ENCODE measurements at regions not wholly inside any gene's neighbourhood (a gene's known extent, or its start where the extent isn't known, plus 50 kb on each side); places are given as distances from the start of the nearest gene placed in this dataset.

- H3K27ac ChIP-seq (ENCODE audit: low read length, poor library complexity, severe bottlenecking), result no peak overlapping the region
- H3K4me2 ChIP-seq (ENCODE audit: low read length, poor library complexity, severe bottlenecking), result no peak overlapping the region
- H3K9ac ChIP-seq (ENCODE audit: low read length), result no peak overlapping the region
- no peak overlapping the region for H2BK120ac ChIP-seq (ENCODE audit: low read depth, low read length)
- no peak overlapping the region for H3K4me3 ChIP-seq (ENCODE audit: insufficient read depth in 1 of 2, low read depth in 1 of 2, low read length in 2 of 2)
- H2BK5ac ChIP-seq (ENCODE audit: low read depth, low read length, poor library complexity, severe bottlenecking), result no peak overlapping the region
- no peak overlapping the region for H3K23ac ChIP-seq (ENCODE audit: low read length in 2 of 2)
- H3K79me1 ChIP-seq (replicated peaks; ENCODE audit: low read length, poor library complexity, severe bottlenecking), result no peaks in the 10 kb centered on the region
- no peak overlapping the region for H2BK15ac ChIP-seq (ENCODE audit: low read depth, poor library complexity, severe bottlenecking)
- H3K9me3 ChIP-seq (ENCODE audit: control insufficient read depth, low read length), result peaks cover 8% of the 10 kb centered on the region
- H4K91ac ChIP-seq (ENCODE audit: low read length), result no peak overlapping the region
- H3K18ac ChIP-seq (ENCODE audit: low read depth in 1 of 2, low read length in 2 of 2), result no peak overlapping the region
- 82% methylated on average over 5 of the region's 6 CpGs for WGBS
- DNase-seq, result no peak
- H2BK12ac ChIP-seq (ENCODE audit: low read length in 2 of 2), result no peak overlapping the region
- no peak overlapping the region for H3K14ac ChIP-seq (ENCODE audit: low read length in 2 of 2)
- H3K4me1 ChIP-seq (ENCODE audit: control insufficient read depth, insufficient read depth, low read depth, low read length), result peaks cover 3% of the 10 kb centered on the region
- peaks cover 16 to 19% of the 10 kb centered on the region in 2 experiments for H3K27me3 ChIP-seq (ENCODE audit: control insufficient read depth in 1 of 2, insufficient read depth in 1 of 2, low read length in 2 of 2)
- no peaks in the 10 kb centered on the region for H3K36me3 ChIP-seq (ENCODE audit: control insufficient read depth in 1 of 2, insufficient read depth in 2 of 2, low read depth in 1 of 2, low read length in 2 of 2)
- no peak overlapping the region for H2AK5ac ChIP-seq (ENCODE audit: low read length, severe bottlenecking)
- H4K8ac ChIP-seq (ENCODE audit: low read length), result no peak overlapping the region
- H2AFZ ChIP-seq (ENCODE audit: low read depth, low read length), result no peak overlapping the region
- no peak overlapping the region for H3K4ac ChIP-seq (ENCODE audit: low read depth in 1 of 2, low read length in 2 of 2)
Measured at GRCh38 chr5:171711571-171711970, 74.0 kb upstream of the SMIM23 start.

- H4K8ac ChIP-seq (ENCODE audit: low read length), result no peak overlapping the region
- H3K23ac ChIP-seq (ENCODE audit: low read length in 2 of 2), result no peak overlapping the region
- H3K9me3 ChIP-seq (ENCODE audit: control insufficient read depth, low read length), result peaks cover 8% of the 10 kb centered on the region
- peaks cover 19 to 25% of the 10 kb centered on the region in 2 experiments for H3K27me3 ChIP-seq (ENCODE audit: control insufficient read depth in 1 of 2, insufficient read depth in 1 of 2, low read length in 2 of 2)
- H2BK120ac ChIP-seq (ENCODE audit: low read depth, low read length), result no peak overlapping the region
- H4K91ac ChIP-seq (ENCODE audit: low read length), result no peak overlapping the region
- no peaks in the 10 kb centered on the region for H3K79me1 ChIP-seq (replicated peaks; ENCODE audit: low read length, poor library complexity, severe bottlenecking)
- no peak overlapping the region for H3K9ac ChIP-seq (ENCODE audit: low read length)
- no peaks in the 10 kb centered on the region for H3K36me3 ChIP-seq (ENCODE audit: control insufficient read depth in 1 of 2, insufficient read depth in 2 of 2, low read depth in 1 of 2, low read length in 2 of 2)
- no peak overlapping the region for H2BK15ac ChIP-seq (ENCODE audit: low read depth, poor library complexity, severe bottlenecking)
- no peak overlapping the region for H3K4ac ChIP-seq (ENCODE audit: low read depth in 1 of 2, low read length in 2 of 2)
- H3K4me1 ChIP-seq (ENCODE audit: control insufficient read depth, insufficient read depth, low read depth, low read length), result no peaks in the 10 kb centered on the region
- H2BK12ac ChIP-seq (ENCODE audit: low read length in 2 of 2), result no peak overlapping the region
- no peak for DNase-seq
- no peak overlapping the region for H2AK5ac ChIP-seq (ENCODE audit: low read length, severe bottlenecking)
- 76% methylated on average over 4 of the region's 4 CpGs for WGBS
- no peak overlapping the region for H3K27ac ChIP-seq (ENCODE audit: low read length, poor library complexity, severe bottlenecking)
- H3K4me2 ChIP-seq (ENCODE audit: low read length, poor library complexity, severe bottlenecking), result no peak overlapping the region
- H3K14ac ChIP-seq (ENCODE audit: low read length in 2 of 2), result no peak overlapping the region
- H3K18ac ChIP-seq (ENCODE audit: low read depth in 1 of 2, low read length in 2 of 2), result no peak overlapping the region
- H2BK5ac ChIP-seq (ENCODE audit: low read depth, low read length, poor library complexity, severe bottlenecking), result no peak overlapping the region
- no peak overlapping the region for H3K4me3 ChIP-seq (ENCODE audit: insufficient read depth in 1 of 2, low read depth in 1 of 2, low read length in 2 of 2)
- H2AFZ ChIP-seq (ENCODE audit: low read depth, low read length), result no peak overlapping the region
Measured at GRCh38 chr5:171712616-171713015, 73.0 kb upstream of the SMIM23 start.

- Histone ChIP-seq H3K27ac (ENCODE audit: low read length, poor library complexity, severe bottlenecking) (no peak overlapping the region), H2AFZ (ENCODE audit: low read depth, low read length) (no peak overlapping the region)
Measured at GRCh38 chr5:171713152-171713551, 72.5 kb upstream of the SMIM23 start.

GRCh38 chr5:171714261-171714660 is 71.4 kb upstream of the SMIM23 start:
- Histone ChIP-seq H3K4me1 (ENCODE audit: control insufficient read depth, insufficient read depth, low read depth, low read length) (no peaks in the 10 kb centered on the region), H2BK120ac (ENCODE audit: low read depth, low read length) (no peak overlapping the region), H3K4me3 (ENCODE audit: insufficient read depth in 1 of 2, low read depth in 1 of 2, low read length in 2 of 2) (no peak overlapping the region), H3K36me3 (ENCODE audit: control insufficient read depth in 1 of 2, insufficient read depth in 2 of 2, low read depth in 1 of 2, low read length in 2 of 2) (no peaks in the 10 kb centered on the region), H3K27me3 (ENCODE audit: control insufficient read depth in 1 of 2, insufficient read depth in 1 of 2, low read length in 2 of 2) (peaks cover 28 to 35% of the 10 kb centered on the region in 2 experiments), H4K91ac (ENCODE audit: low read length) (no peak overlapping the region), H3K9me3 (ENCODE audit: control insufficient read depth, low read length) (peaks cover 13% of the 10 kb centered on the region), H3K18ac (ENCODE audit: low read depth in 1 of 2, low read length in 2 of 2) (no peak overlapping the region), H3K14ac (ENCODE audit: low read length in 2 of 2) (no peak overlapping the region), H2BK12ac (ENCODE audit: low read length in 2 of 2) (no peak overlapping the region), H4K8ac (ENCODE audit: low read length) (no peak overlapping the region), H3K4ac (ENCODE audit: low read depth in 1 of 2, low read length in 2 of 2) (no peak overlapping the region), H3K4me2 (ENCODE audit: low read length, poor library complexity, severe bottlenecking) (no peak overlapping the region), H2AK5ac (ENCODE audit: low read length, severe bottlenecking) (no peak overlapping the region), H3K9ac (ENCODE audit: low read length) (no peak overlapping the region), H2BK15ac (ENCODE audit: low read depth, poor library complexity, severe bottlenecking) (no peak overlapping the region), H2BK5ac (ENCODE audit: low read depth, low read length, poor library complexity, severe bottlenecking) (no peak overlapping the region), H3K27ac (ENCODE audit: low read length, poor library complexity, severe bottlenecking) (no peak overlapping the region), H2AFZ (ENCODE audit: low read depth, low read length) (no peak overlapping the region), H3K79me1 (replicated peaks; ENCODE audit: low read length, poor library complexity, severe bottlenecking) (no peaks in the 10 kb centered on the region), H3K23ac (ENCODE audit: low read length in 2 of 2) (no peak overlapping the region)
- DNase-seq, result no peak
- 49% methylated on average over 2 of the region's 2 CpGs for WGBS

More at GRCh38 chr5:171713152-171713551, 72.5 kb upstream of the SMIM23 start:
- Histone ChIP-seq H2BK120ac (ENCODE audit: low read depth, low read length) (no peak overlapping the region), H3K14ac (ENCODE audit: low read length in 2 of 2) (no peak overlapping the region), H2BK15ac (ENCODE audit: low read depth, poor library complexity, severe bottlenecking) (no peak overlapping the region), H4K8ac (ENCODE audit: low read length) (no peak overlapping the region), H2BK5ac (ENCODE audit: low read depth, low read length, poor library complexity, severe bottlenecking) (no peak overlapping the region), H2AK5ac (ENCODE audit: low read length, severe bottlenecking) (no peak overlapping the region), H3K9ac (ENCODE audit: low read length) (no peak overlapping the region), H3K4ac (ENCODE audit: low read depth in 1 of 2, low read length in 2 of 2) (no peak overlapping the region), H3K23ac (ENCODE audit: low read length in 2 of 2) (no peak overlapping the region), H3K4me1 (ENCODE audit: control insufficient read depth, insufficient read depth, low read depth, low read length) (no peaks in the 10 kb centered on the region), H3K4me3 (ENCODE audit: insufficient read depth in 1 of 2, low read depth in 1 of 2, low read length in 2 of 2) (no peak overlapping the region), H3K36me3 (ENCODE audit: control insufficient read depth in 1 of 2, insufficient read depth in 2 of 2, low read depth in 1 of 2, low read length in 2 of 2) (no peaks in the 10 kb centered on the region), H3K79me1 (replicated peaks; ENCODE audit: low read length, poor library complexity, severe bottlenecking) (no peaks in the 10 kb centered on the region), H3K27me3 (ENCODE audit: control insufficient read depth in 1 of 2, insufficient read depth in 1 of 2, low read length in 2 of 2) (peaks cover 24 to 30% of the 10 kb centered on the region in 2 experiments), H3K18ac (ENCODE audit: low read depth in 1 of 2, low read length in 2 of 2) (no peak overlapping the region), H2BK12ac (ENCODE audit: low read length in 2 of 2) (no peak overlapping the region), H4K91ac (ENCODE audit: low read length) (no peak overlapping the region), H3K9me3 (ENCODE audit: control insufficient read depth, low read length) (peaks cover 8% of the 10 kb centered on the region), H3K4me2 (ENCODE audit: low read length, poor library complexity, severe bottlenecking) (no peak overlapping the region)
- DNase-seq, result no peak
- WGBS, result 96% methylated on average over 1 of the region's 2 CpGs
